GM12864 (cell line): ENCODE measurements at regions not wholly inside any gene's neighbourhood (a gene's known extent, or its start where the extent isn't known, plus 50 kb on each side); places are given as distances from the start of the nearest gene placed in this dataset.

Source experiments
- DNase-seq: peaks from one replicate; pipeline ENCODE4 v3.0.0-alpha.2; 2011; ENCODE audit warnings: low read depth
- H3K4me3 ChIP-seq: 2 replicates; pipeline ENCODE4 v1.5.1; 2011; ENCODE audit warnings: mild to moderate bottlenecking, low read depth, low read length, control low read depth
- CTCF ChIP-seq: IDR thresholded peaks from 2 replicates; pipeline ENCODE4 v1.5.1; 2011; ENCODE audit warnings: low read depth, mild to moderate bottlenecking, moderate library complexity, low read length, control low read depth, inconsistent platforms; ENCODE audit errors: missing control alignments

- H3K4me3 ChIP-seq: no peak overlapping the region
- no peak for DNase-seq
- TF ChIP-seq CTCF: no peak
Observed at GRCh38 chr1:229031061-229031460, 239.8 kb upstream of the RAB4A start.

GRCh38 chr1:229031481-229032341 is 239.2 kb upstream of the RAB4A start:
- no peak for TF ChIP-seq CTCF
- no peak overlapping the region for H3K4me3 ChIP-seq

GRCh38 chr1:229032375-229032774 is 238.5 kb upstream of the RAB4A start:
- H3K4me3 ChIP-seq: no peak overlapping the region
- no peak for DNase-seq
- TF ChIP-seq CTCF: no peak

More at GRCh38 chr1:229031481-229032341, 239.2 kb upstream of the RAB4A start:
- DNase-seq: no peak

- no peak for TF ChIP-seq CTCF
- DNase-seq: no peak
- H3K4me3 ChIP-seq: no peak overlapping the region
Observed at GRCh38 chr1:229033480-229033879, 237.4 kb upstream of the RAB4A start.

- DNase-seq: no peak
- TF ChIP-seq CTCF: no peak
- no peak overlapping the region for H3K4me3 ChIP-seq
Observed at GRCh38 chr1:229034342-229034741, 236.6 kb upstream of the RAB4A start.

- no peak for TF ChIP-seq CTCF
- H3K4me3 ChIP-seq: no peak overlapping the region
- DNase-seq: peak; percentile 55
Observed at GRCh38 chr1:229035054-229035747, 235.7 kb upstream of the RAB4A start.
